ENCODE measurements at regions not wholly inside any gene's neighbourhood (a gene's known extent, or its start where the extent isn't known, plus 50 kb on each side); places are given as distances from the start of the nearest gene placed in this dataset.
"Not testable (repeated sequence)": the region's sequence is repeated elsewhere in the genome, so short reads cannot be mapped to it uniquely, and the experiment has no call there.

DNA sequence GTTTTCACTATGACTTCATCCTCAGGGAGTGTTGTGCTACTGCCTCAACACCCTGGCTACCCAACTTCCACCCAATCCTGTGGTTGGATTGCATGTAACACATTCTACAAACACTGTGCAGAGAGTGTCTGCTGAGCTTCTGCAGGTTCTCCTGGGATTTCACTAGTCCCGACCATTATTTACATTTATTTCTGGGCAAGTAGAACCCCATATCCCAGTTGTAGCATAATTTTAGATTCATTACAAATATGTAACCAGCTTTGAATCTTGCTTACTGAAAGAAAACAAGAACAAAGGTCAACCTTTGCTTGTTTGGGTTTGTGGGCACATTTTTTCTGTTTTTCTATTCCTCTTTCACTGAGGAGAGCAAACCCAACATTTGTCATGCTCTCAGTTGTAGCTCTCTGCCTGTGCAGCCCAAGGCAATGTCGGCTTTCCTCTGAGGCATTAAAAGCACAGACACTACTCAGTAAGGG is 2036.1 kb upstream of the LRRTM1 start:
- H3K4me1 ChIP-seq (ENCODE audit: insufficient read depth, low read length): no peaks in the 10 kb centered on the region
- H2AFZ ChIP-seq (ENCODE audit: low read depth, low read length): no peak overlapping the region
- H3K4me3 ChIP-seq (ENCODE audit: low read depth in 1 of 2, low read length in 2 of 2): no peak overlapping the region
- no peak overlapping the region for H3K9ac ChIP-seq (ENCODE audit: low read depth, low read length)
- H3K79me2 ChIP-seq (ENCODE audit: insufficient read depth, low read length): no peaks in the 10 kb centered on the region
- H3K27me3 ChIP-seq (ENCODE audit: insufficient read depth, low read length, poor library complexity): no peaks in the 10 kb centered on the region
- DNase-seq: no peak
- H3K9me3 ChIP-seq (ENCODE audit: insufficient read depth, low read length, severe bottlenecking): no peaks in the 10 kb centered on the region
- ATAC-seq (ENCODE audit: insufficient read depth, low read depth): no peak
- no peaks in the 10 kb centered on the region for H3K36me3 ChIP-seq (ENCODE audit: insufficient read depth, low read length)
- H3K4me2 ChIP-seq (ENCODE audit: insufficient read depth, low read length): no peak overlapping the region
- TF ChIP-seq EZH2 (IDR thresholded peaks at IDR 0.05; ENCODE audit: borderline replicate concordance, low read depth, low read length, severe bottlenecking): no peak
- TF ChIP-seq, protein P1, sequence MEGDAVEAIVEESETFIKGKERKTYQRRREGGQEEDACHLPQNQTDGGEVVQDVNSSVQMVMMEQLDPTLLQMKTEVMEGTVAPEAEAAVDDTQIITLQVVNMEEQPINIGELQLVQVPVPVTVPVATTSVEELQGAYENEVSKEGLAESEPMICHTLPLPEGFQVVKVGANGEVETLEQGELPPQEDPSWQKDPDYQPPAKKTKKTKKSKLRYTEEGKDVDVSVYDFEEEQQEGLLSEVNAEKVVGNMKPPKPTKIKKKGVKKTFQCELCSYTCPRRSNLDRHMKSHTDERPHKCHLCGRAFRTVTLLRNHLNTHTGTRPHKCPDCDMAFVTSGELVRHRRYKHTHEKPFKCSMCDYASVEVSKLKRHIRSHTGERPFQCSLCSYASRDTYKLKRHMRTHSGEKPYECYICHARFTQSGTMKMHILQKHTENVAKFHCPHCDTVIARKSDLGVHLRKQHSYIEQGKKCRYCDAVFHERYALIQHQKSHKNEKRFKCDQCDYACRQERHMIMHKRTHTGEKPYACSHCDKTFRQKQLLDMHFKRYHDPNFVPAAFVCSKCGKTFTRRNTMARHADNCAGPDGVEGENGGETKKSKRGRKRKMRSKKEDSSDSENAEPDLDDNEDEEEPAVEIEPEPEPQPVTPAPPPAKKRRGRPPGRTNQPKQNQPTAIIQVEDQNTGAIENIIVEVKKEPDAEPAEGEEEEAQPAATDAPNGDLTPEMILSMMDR (IDR thresholded peaks at IDR 0.05; ENCODE audit: borderline replicate concordance, extremely low read depth, low read length, poor library complexity, severe bottlenecking): no peak
- no peaks in the 10 kb centered on the region for H4K20me1 ChIP-seq (ENCODE audit: insufficient read depth, low read length)
- no peak overlapping the region for H3K27ac ChIP-seq (ENCODE audit: low read length)

DNA sequence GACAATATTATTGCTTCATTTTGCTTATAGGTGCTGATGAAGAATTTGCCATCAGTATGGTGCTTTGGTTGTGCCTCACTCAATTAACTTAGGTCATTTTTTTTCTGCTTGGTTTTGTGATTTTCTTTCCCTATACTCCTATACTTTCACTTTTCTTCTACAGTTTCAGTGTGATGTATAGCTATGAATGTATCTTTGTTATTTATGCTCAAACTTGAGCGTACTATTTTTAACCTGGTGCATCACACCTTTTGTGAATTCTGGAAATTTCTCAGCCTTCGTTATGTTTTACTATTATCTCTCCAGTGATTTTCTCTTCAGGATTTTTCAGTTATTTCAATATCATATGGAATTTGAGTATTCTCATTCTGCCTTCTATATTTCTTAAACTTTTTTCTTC is 2035.3 kb upstream of the LRRTM1 start:
- DNase-seq: no peak
- H3K4me2 ChIP-seq (ENCODE audit: insufficient read depth, low read length): no peak overlapping the region
- no peaks in the 10 kb centered on the region for H3K79me2 ChIP-seq (ENCODE audit: insufficient read depth, low read length)
- no peak overlapping the region for H2AFZ ChIP-seq (ENCODE audit: low read depth, low read length)
- ATAC-seq (ENCODE audit: insufficient read depth, low read depth): no peak
- H3K9me3 ChIP-seq (ENCODE audit: insufficient read depth, low read length, severe bottlenecking): no peaks in the 10 kb centered on the region
- H3K27me3 ChIP-seq (ENCODE audit: insufficient read depth, low read length, poor library complexity): no peaks in the 10 kb centered on the region
- H3K4me1 ChIP-seq (ENCODE audit: insufficient read depth, low read length): no peaks in the 10 kb centered on the region
- no peaks in the 10 kb centered on the region for H3K36me3 ChIP-seq (ENCODE audit: insufficient read depth, low read length)
- H3K9ac ChIP-seq (ENCODE audit: low read depth, low read length): no peak overlapping the region
- no peaks in the 10 kb centered on the region for H4K20me1 ChIP-seq (ENCODE audit: insufficient read depth, low read length)
- H3K27ac ChIP-seq (ENCODE audit: low read length): no peak overlapping the region
- TF ChIP-seq EZH2 (IDR thresholded peaks at IDR 0.05; ENCODE audit: borderline replicate concordance, low read depth, low read length, severe bottlenecking): no peak
- TF ChIP-seq, protein P1 (IDR thresholded peaks at IDR 0.05; ENCODE audit: borderline replicate concordance, extremely low read depth, low read length, poor library complexity, severe bottlenecking): no peak
- no peak overlapping the region for H3K4me3 ChIP-seq (ENCODE audit: low read depth in 1 of 2, low read length in 2 of 2)

DNA sequence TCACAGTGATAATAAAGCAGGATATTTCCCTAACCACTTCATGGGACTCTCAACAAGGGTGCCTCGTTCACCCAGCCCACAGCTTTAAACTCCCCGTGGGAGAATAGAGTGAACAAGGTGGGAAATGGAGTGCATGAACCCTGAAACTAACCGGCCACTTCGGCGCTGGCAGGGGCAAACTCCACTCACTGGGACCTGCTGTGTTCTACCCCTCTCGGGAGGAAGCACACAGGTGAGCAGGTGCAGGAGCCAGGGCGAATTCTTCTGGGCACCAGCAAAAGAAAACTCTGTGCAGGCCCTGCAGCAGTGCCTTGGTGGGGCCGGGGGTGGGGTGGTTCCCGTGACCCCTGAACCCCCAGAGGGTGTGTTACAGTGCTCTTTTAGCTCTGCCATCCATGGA is 2029.1 kb upstream of the LRRTM1 start:
- Histone ChIP-seq H2AFZ (ENCODE audit: low read depth, low read length) (no peak overlapping the region), H3K4me2 (ENCODE audit: insufficient read depth, low read length) (no peak overlapping the region)
- no peak for ATAC-seq (ENCODE audit: insufficient read depth, low read depth)

GRCh38 chr2:82330155-82330554 is 2025.6 kb upstream of the LRRTM1 start:
- TF ChIP-seq, protein P1 (IDR thresholded peaks at IDR 0.05; ENCODE audit: borderline replicate concordance, extremely low read depth, low read length, poor library complexity, severe bottlenecking): no peak
- H3K4me2 ChIP-seq (ENCODE audit: insufficient read depth, low read length): no peak overlapping the region

More for the DNA sequence above, 2029.1 kb upstream of the LRRTM1 start:
- Histone ChIP-seq H3K27ac (ENCODE audit: low read length) (no peak overlapping the region), H3K9ac (ENCODE audit: low read depth, low read length) (no peak overlapping the region), H3K36me3 (ENCODE audit: insufficient read depth, low read length) (no peaks in the 10 kb centered on the region), H3K9me3 (ENCODE audit: insufficient read depth, low read length, severe bottlenecking) (no peaks in the 10 kb centered on the region), H3K79me2 (ENCODE audit: insufficient read depth, low read length) (no peaks in the 10 kb centered on the region), H3K27me3 (ENCODE audit: insufficient read depth, low read length, poor library complexity) (no peaks in the 10 kb centered on the region), H3K4me3 (ENCODE audit: low read depth in 1 of 2, low read length in 2 of 2) (no peak overlapping the region), H3K4me1 (ENCODE audit: insufficient read depth, low read length) (no peaks in the 10 kb centered on the region), H4K20me1 (ENCODE audit: insufficient read depth, low read length) (no peaks in the 10 kb centered on the region)
- no peak for DNase-seq
- no peak for TF ChIP-seq EZH2 (IDR thresholded peaks at IDR 0.05; ENCODE audit: borderline replicate concordance, low read depth, low read length, severe bottlenecking)

GRCh38 chr2:82326180-82326767 is 2021.7 kb upstream of the LRRTM1 start:
- H3K36me3 ChIP-seq (ENCODE audit: insufficient read depth, low read length); H3K4me3 ChIP-seq (ENCODE audit: low read depth in 1 of 2, low read length in 2 of 2); H3K4me1 ChIP-seq (ENCODE audit: insufficient read depth, low read length); H3K27ac ChIP-seq (ENCODE audit: low read length); H3K79me2 ChIP-seq (ENCODE audit: insufficient read depth, low read length); H3K4me2 ChIP-seq (ENCODE audit: insufficient read depth, low read length); H3K27me3 ChIP-seq (ENCODE audit: insufficient read depth, low read length, poor library complexity); DNase-seq; H2AFZ ChIP-seq (ENCODE audit: low read depth, low read length); H4K20me1 ChIP-seq (ENCODE audit: insufficient read depth, low read length); H3K9ac ChIP-seq (ENCODE audit: low read depth, low read length); ATAC-seq (ENCODE audit: insufficient read depth, low read depth); H3K9me3 ChIP-seq (ENCODE audit: insufficient read depth, low read length, severe bottlenecking): not testable (repeated sequence)

More at GRCh38 chr2:82330155-82330554, 2025.6 kb upstream of the LRRTM1 start:
- Histone ChIP-seq H3K4me1 (ENCODE audit: insufficient read depth, low read length) (no peaks in the 10 kb centered on the region), H3K9ac (ENCODE audit: low read depth, low read length) (no peak overlapping the region), H3K27ac (ENCODE audit: low read length) (no peak overlapping the region), H3K9me3 (ENCODE audit: insufficient read depth, low read length, severe bottlenecking) (peaks cover 3% of the 10 kb centered on the region), H3K27me3 (ENCODE audit: insufficient read depth, low read length, poor library complexity) (no peaks in the 10 kb centered on the region), H3K4me3 (ENCODE audit: low read depth in 1 of 2, low read length in 2 of 2) (no peak overlapping the region), H3K79me2 (ENCODE audit: insufficient read depth, low read length) (no peaks in the 10 kb centered on the region), H2AFZ (ENCODE audit: low read depth, low read length) (no peak overlapping the region), H3K36me3 (ENCODE audit: insufficient read depth, low read length) (no peaks in the 10 kb centered on the region), H4K20me1 (ENCODE audit: insufficient read depth, low read length) (no peaks in the 10 kb centered on the region)
- ATAC-seq (ENCODE audit: insufficient read depth, low read depth) (no peak), DNase-seq (no peak)
